H1 (cell line): ENCODE measurements at regions not wholly inside any gene's neighbourhood (a gene's known extent, or its start where the extent isn't known, plus 50 kb on each side); places are given as distances from the start of the nearest gene placed in this dataset.
"Not testable (repeated sequence)": the region's sequence is repeated elsewhere in the genome, so short reads cannot be mapped to it uniquely, and the experiment has no call there.

Source experiments
- CTCF ChIA-PET: fragments of 300-600 bp; sonication (Branson Sonifier 250); formaldehyde crosslinking; loops from one replicate; lab custom pipeline; 2021; ENCODE audit not compliant: partially characterized antibody; lab: Charles Lee
- POLR2A ChIA-PET: fragments of 300-600 bp; sonication (Branson Sonifier 250); formaldehyde crosslinking; loops from one replicate; lab custom pipeline; 2021; ENCODE audit warnings: inconsistent platforms; ENCODE audit not compliant: partially characterized antibody; lab: Charles Lee
- DNase-seq, 2 experiments: peaks; one replicate each; pipeline versions ENCODE4 v3.0.0 to v3.0.0-alpha.2; 2010 to 2022; ENCODE audit warnings: low spot score in 2 of 2, low read depth in 1 of 2, mixed read lengths in 1 of 2
- FAIRE-seq: peaks from 2 replicates; lab custom pipeline; 2011; peaks lifted over from hg19 to GRCh38; lab: Jason Lieb, UNC
- H2AFZ ChIP-seq: 2 replicates; pipeline ENCODE4 v1.8.1; 2012; ENCODE audit warnings: low read length, inconsistent platforms
- H2AK5ac ChIP-seq: 2 replicates; pipeline ENCODE4 v1.6.1; 2013; ENCODE audit warnings: low read depth, low read length
- H2BK120ac ChIP-seq: replicated peaks from 2 replicates; pipeline ENCODE3; 2013; ENCODE audit warnings: low read depth, low read length, inconsistent platforms
- H2BK12ac ChIP-seq: 2 replicates; pipeline ENCODE4 v1.6.1; 2013; ENCODE audit warnings: low read depth, low read length
- H2BK15ac ChIP-seq: 2 replicates; pipeline ENCODE4 v1.6.1; 2013; ENCODE audit warnings: low read length
- H2BK20ac ChIP-seq: 2 replicates; pipeline ENCODE4 v1.6.1; 2013; ENCODE audit warnings: low read length
- H2BK5ac ChIP-seq: 2 replicates; pipeline ENCODE4 v1.6.1; 2013; ENCODE audit warnings: low read depth, low read length
- H3K14ac ChIP-seq: 2 replicates; pipeline ENCODE4 v1.6.1; 2013; ENCODE audit warnings: inconsistent platforms; ENCODE audit not compliant: insufficient read length
- H3K18ac ChIP-seq: 2 replicates; pipeline ENCODE4 v1.6.1; 2013; ENCODE audit warnings: low read length; ENCODE audit errors: extremely low read depth
- H3K23ac ChIP-seq: 2 replicates; pipeline ENCODE4 v1.6.1; 2013; ENCODE audit warnings: inconsistent platforms; ENCODE audit not compliant: insufficient read length
- H3K23me2 ChIP-seq: 2 replicates; pipeline ENCODE4 v1.6.1; 2013; ENCODE audit warnings: low read depth, low read length
- H3K27ac ChIP-seq: 2 replicates; pipeline ENCODE4 v1.6.1; 2011; ENCODE audit warnings: low read depth, low read length, inconsistent platforms
- H3K27me3 ChIP-seq, 4 experiments: replicated peaks in 1 of 4; 1 replicate in 1 of 4; 2 replicates in 3 of 4; pipeline versions ENCODE4 v1.6.1 to v1.8.1; 2011 to 2013; ENCODE audit warnings: low read length in 3 of 4, mild to moderate bottlenecking in 3 of 4, inconsistent platforms in 2 of 4, mixed read lengths in 2 of 4, moderate library complexity in 1 of 4; ENCODE audit not compliant: control insufficient read depth in 3 of 4, insufficient read depth in 3 of 4; ENCODE audit errors: extremely low read depth in 1 of 4
- H3K36me3 ChIP-seq, 4 experiments: 2 replicates each; pipeline versions ENCODE4 v1.6.1 to v1.8.1; 2011 to 2013; ENCODE audit warnings: mild to moderate bottlenecking in 4 of 4, low read length in 3 of 4, moderate library complexity in 2 of 4, control low read depth in 1 of 4, inconsistent platforms in 1 of 4; ENCODE audit not compliant: insufficient read depth in 4 of 4, control insufficient read depth in 2 of 4
- H3K4ac ChIP-seq: replicated peaks from 2 replicates; pipeline ENCODE3; 2013; ENCODE audit warnings: low read length, low read depth, mixed read lengths, inconsistent platforms; ENCODE audit not compliant: insufficient read length
- H3K4me1 ChIP-seq, 4 experiments: replicated peaks in 1 of 4; 1 replicate in 1 of 4; 2 replicates in 3 of 4; pipeline versions ENCODE4 v1.6.1 to v1.8.1; 2011 to 2013; ENCODE audit warnings: low read length in 3 of 4, inconsistent platforms in 2 of 4, mixed read lengths in 1 of 4; ENCODE audit not compliant: insufficient read depth in 4 of 4, control insufficient read depth in 3 of 4
- H3K4me2 ChIP-seq, 2 experiments: 2 replicates each; pipeline versions ENCODE4 v1.6.1 to v1.8.1; 2011 to 2013; ENCODE audit warnings: low read depth in 2 of 2, low read length in 2 of 2, control low read depth in 1 of 2, inconsistent platforms in 1 of 2, mild to moderate bottlenecking in 1 of 2; ENCODE audit not compliant: insufficient read depth in 1 of 2
- H3K4me3 ChIP-seq, 4 experiments: fragments of 200-600, 300-600 bp in 1 of 4; sonication (generic), shearing (Covaris generic), sonication (Bioruptor Twin) in 1 of 4; 2 replicates each; pipeline versions ENCODE4 v1.5.1 to v1.8.1; 2011 to 2016; ENCODE audit warnings: low read length in 4 of 4, low read depth in 3 of 4, control low read depth in 2 of 4, inconsistent platforms in 2 of 4, mild to moderate bottlenecking in 2 of 4, mixed read lengths in 1 of 4, moderate library complexity in 1 of 4; ENCODE audit not compliant: insufficient read depth in 2 of 4; ENCODE audit errors: extremely low read depth in 1 of 4
- H3K56ac ChIP-seq: replicated peaks from 2 replicates; pipeline ENCODE3; 2013; ENCODE audit warnings: low read depth, mild to moderate bottlenecking, mixed read lengths, low read length, inconsistent platforms; ENCODE audit not compliant: insufficient read length
- H3K79me1 ChIP-seq: 2 replicates; pipeline ENCODE4 v1.6.1; 2013; ENCODE audit warnings: low read depth, low read length, control low read depth
- H3K79me2 ChIP-seq, 2 experiments: 2 replicates each; pipeline versions ENCODE4 v1.6.1 to v1.8.1; 2012 to 2013; ENCODE audit warnings: low read length in 2 of 2, mild to moderate bottlenecking in 2 of 2, inconsistent platforms in 1 of 2; ENCODE audit not compliant: insufficient read depth in 2 of 2, control insufficient read depth in 1 of 2
- H3K9ac ChIP-seq, 4 experiments: replicated peaks in 1 of 4; 1 replicate in 1 of 4; 2 replicates in 3 of 4; pipeline versions ENCODE4 v1.6.1 to v1.8.1; 2011 to 2013; ENCODE audit warnings: low read depth in 3 of 4, low read length in 3 of 4, control low read depth in 2 of 4, mild to moderate bottlenecking in 2 of 4, moderate library complexity in 2 of 4, inconsistent platforms in 1 of 4; ENCODE audit errors: extremely low read depth in 1 of 4
- H3K9me3 ChIP-seq, 2 experiments: 2 replicates each; pipeline versions ENCODE4 v1.6.1 to v1.8.1; 2012 to 2013; ENCODE audit warnings: mild to moderate bottlenecking in 2 of 2, moderate library complexity in 2 of 2, control low read depth in 1 of 2, inconsistent platforms in 1 of 2, low read depth in 1 of 2, low read length in 1 of 2, mixed read lengths in 1 of 2; ENCODE audit not compliant: insufficient read depth in 2 of 2
- H4K20me1 ChIP-seq, 2 experiments: replicated peaks in 1 of 2; 2 replicates each; pipeline versions ENCODE3 to v1.8.1; 2011 to 2013; ENCODE audit warnings: inconsistent platforms in 2 of 2, low read length in 2 of 2, mild to moderate bottlenecking in 1 of 2; ENCODE audit not compliant: insufficient read depth in 2 of 2, control insufficient read depth in 1 of 2
- H4K5ac ChIP-seq: 2 replicates; pipeline ENCODE4 v1.6.1; 2013; ENCODE audit warnings: low read length, low read depth, mixed read lengths, inconsistent platforms; ENCODE audit not compliant: insufficient read length
- H4K8ac ChIP-seq: 2 replicates; pipeline ENCODE4 v1.8.0; 2013; ENCODE audit warnings: mild to moderate bottlenecking, moderate library complexity, low read length, inconsistent platforms; ENCODE audit not compliant: insufficient read depth; ENCODE audit errors: extremely low read depth
- H4K91ac ChIP-seq: replicated peaks from 2 replicates; pipeline ENCODE3; 2013; ENCODE audit warnings: low read length, mixed read lengths, inconsistent platforms; ENCODE audit not compliant: insufficient read length
- RAD21 ChIP-seq, 2 experiments: IDR thresholded peaks in 1 of 2; conservative IDR thresholded peaks in 1 of 2; 2 replicates each; pipeline ENCODE4 v1.6.1; 2011; ENCODE audit warnings: low read depth in 2 of 2, low read length in 2 of 2, improper control_type of control experiment in 1 of 2, inconsistent platforms in 1 of 2, mild to moderate bottlenecking in 1 of 2, moderate library complexity in 1 of 2
- WGBS, 2 experiments: shearing (Covaris generic) in 1 of 2; methylation state at CpG; one replicate each; pipeline versions ENCODE4 v1.1.6 to v1.1.7; 2013 to 2015; ENCODE audit warnings: low lambda C conversion rate in 2 of 2, mixed read lengths in 2 of 2, inconsistent platforms in 1 of 2, low coverage in 1 of 2, missing lambda C conversion rate in 1 of 2; ENCODE audit not compliant: insufficient replicate concordance in 2 of 2, insufficient coverage in 1 of 2, insufficient read length in 1 of 2; ENCODE audit errors: extremely low coverage in 1 of 2, missing lambda C conversion rate in 1 of 2; 5-methylcytosine and 5-hydroxymethylcytosine counted together
- TF ChIP-seq, protein P1 (sequence below), 3 experiments: IDR thresholded peaks; 1 replicate in 2 of 3; 2 replicates in 1 of 3; pipeline versions ENCODE4 v1.5.1 to v1.6.1; 2011; ENCODE audit warnings: low read length in 3 of 3, mild to moderate bottlenecking in 3 of 3, inconsistent platforms in 2 of 3, low read depth in 1 of 3, moderate library complexity in 1 of 3; ENCODE audit not compliant: insufficient read depth in 1 of 3; ENCODE audit errors: control extremely low read depth in 1 of 3

DNA sequence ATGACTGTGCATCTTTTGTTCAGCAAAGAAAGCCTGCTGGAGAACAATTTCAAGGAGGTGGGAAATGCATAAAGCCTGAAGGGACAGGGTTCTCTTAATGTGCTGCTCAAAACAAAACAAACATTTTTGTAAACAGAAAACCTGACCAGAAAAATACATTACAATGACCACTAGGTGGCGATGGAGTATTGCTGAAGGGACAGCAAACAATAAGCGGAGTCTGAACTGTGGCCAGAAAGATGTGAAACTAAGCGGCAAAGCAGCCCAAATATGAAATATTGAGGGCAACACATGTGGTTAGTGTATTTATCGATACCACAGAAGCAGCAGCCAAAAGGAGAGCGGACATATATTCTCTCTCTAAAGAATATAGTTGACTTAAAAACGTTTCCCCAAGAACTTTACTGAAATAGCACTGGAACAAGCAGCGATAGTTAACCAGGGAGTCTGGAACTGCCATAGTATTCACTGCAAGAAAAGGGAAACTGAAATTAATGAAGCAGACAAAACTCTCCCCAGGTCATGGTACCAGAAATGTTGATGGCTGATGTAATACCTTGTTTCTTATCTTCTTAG is 1814.2 kb upstream of the DEFB115 start:
- H3K79me2 ChIP-seq, H4K20me1 ChIP-seq, H3K36me3 ChIP-seq, H2BK5ac ChIP-seq, H3K9ac ChIP-seq, H3K23ac ChIP-seq, H3K79me1 ChIP-seq, H2BK12ac ChIP-seq, H2BK20ac ChIP-seq, H3K18ac ChIP-seq, H2AK5ac ChIP-seq, H2BK15ac ChIP-seq, H3K4me1 ChIP-seq, H4K91ac ChIP-seq, DNase-seq, H4K8ac ChIP-seq, H3K27me3 ChIP-seq, H3K27ac ChIP-seq, H4K5ac ChIP-seq, H2AFZ ChIP-seq, H2BK120ac ChIP-seq, H3K14ac ChIP-seq, H3K56ac ChIP-seq, H3K4me2 ChIP-seq, H3K4ac ChIP-seq, CTCF ChIA-PET, POLR2A ChIA-PET, H3K23me2 ChIP-seq, H3K4me3 ChIP-seq, FAIRE-seq: not testable (repeated sequence)
- peaks cover 28 to 69% of the 10 kb centered on the region in 2 experiments for H3K9me3 ChIP-seq
- TF ChIP-seq, protein P1, sequence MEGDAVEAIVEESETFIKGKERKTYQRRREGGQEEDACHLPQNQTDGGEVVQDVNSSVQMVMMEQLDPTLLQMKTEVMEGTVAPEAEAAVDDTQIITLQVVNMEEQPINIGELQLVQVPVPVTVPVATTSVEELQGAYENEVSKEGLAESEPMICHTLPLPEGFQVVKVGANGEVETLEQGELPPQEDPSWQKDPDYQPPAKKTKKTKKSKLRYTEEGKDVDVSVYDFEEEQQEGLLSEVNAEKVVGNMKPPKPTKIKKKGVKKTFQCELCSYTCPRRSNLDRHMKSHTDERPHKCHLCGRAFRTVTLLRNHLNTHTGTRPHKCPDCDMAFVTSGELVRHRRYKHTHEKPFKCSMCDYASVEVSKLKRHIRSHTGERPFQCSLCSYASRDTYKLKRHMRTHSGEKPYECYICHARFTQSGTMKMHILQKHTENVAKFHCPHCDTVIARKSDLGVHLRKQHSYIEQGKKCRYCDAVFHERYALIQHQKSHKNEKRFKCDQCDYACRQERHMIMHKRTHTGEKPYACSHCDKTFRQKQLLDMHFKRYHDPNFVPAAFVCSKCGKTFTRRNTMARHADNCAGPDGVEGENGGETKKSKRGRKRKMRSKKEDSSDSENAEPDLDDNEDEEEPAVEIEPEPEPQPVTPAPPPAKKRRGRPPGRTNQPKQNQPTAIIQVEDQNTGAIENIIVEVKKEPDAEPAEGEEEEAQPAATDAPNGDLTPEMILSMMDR (IDR thresholded peaks at IDR 0.05; ENCODE audit: control extremely low read depth in 1 of 3, insufficient read depth in 1 of 3, low read depth in 1 of 3, low read length in 3 of 3): peak in 1 of 3 experiments; percentile 37; a peak in 1 of 4 replicates
- TF ChIP-seq RAD21 (IDR thresholded peaks at IDR 0.05 in 1 of 2, conservative IDR thresholded peaks at IDR 0.05 in 1 of 2; ENCODE audit: low read depth in 2 of 2, low read length in 2 of 2): peak; percentile 63 to 64
- 42% methylated on average over 7 of the region's 7 CpGs; no CpG with 5 or more reads in 1 of the 2 experiments for WGBS, 2 experiments
